ENCODE measurements at regions not wholly inside any gene's neighbourhood (a gene's known extent, or its start where the extent isn't known, plus 50 kb on each side); places are given as distances from the start of the nearest gene placed in this dataset.

DNA sequence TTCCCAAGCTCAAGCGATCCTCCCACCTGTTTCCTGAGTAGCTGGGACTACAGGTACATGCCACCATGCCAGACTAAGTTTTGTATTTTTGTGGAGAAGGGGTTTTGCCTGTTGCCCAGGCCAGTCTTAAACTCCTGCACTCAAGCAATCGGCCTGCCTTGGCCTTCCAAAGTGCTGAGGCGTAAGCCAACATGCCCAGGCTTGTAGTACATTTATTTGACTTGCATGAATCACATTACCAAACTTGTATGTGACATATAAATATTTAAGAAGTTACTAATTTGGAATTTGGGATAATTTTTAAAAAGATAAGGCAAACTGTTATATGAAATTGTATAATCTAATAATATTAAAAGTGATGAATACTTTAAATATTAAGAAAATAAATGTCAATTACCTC is 157.6 kb downstream of the MCHR2 start:
- no peak for DNase-seq (ENCODE audit: low read depth)

DNA sequence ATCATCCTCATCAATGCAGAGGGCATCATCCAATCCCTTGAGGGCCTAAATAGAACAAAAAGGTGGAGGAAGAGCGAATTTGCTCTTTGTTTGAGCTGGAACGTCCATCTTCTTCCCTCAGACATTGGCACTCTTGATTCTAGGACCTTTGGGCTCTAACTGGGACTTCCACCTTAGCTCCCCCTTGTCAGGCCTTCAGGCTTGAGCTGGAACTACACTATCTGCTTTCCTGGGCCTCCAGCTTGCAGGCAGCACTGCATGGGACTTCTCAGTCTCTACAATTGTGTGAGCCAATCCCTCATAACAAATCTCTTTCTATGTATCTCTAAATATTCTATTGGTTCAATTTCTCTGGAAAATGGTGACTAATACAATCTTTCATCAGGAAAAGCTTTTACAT is 155.4 kb downstream of the MCHR2 start:
- in situ Hi-C loops (cut with HindIII; ENCODE audit: low pct_unique_long_range_greater_than_20kb, low sequenced_read_pairs), result no loop called here
- DNase-seq (ENCODE audit: low read depth), result no peak

More for the DNA sequence above, 157.6 kb downstream of the MCHR2 start:
- in situ Hi-C loops (cut with HindIII; ENCODE audit: low pct_unique_long_range_greater_than_20kb, low sequenced_read_pairs), result no loop called here

DNA sequence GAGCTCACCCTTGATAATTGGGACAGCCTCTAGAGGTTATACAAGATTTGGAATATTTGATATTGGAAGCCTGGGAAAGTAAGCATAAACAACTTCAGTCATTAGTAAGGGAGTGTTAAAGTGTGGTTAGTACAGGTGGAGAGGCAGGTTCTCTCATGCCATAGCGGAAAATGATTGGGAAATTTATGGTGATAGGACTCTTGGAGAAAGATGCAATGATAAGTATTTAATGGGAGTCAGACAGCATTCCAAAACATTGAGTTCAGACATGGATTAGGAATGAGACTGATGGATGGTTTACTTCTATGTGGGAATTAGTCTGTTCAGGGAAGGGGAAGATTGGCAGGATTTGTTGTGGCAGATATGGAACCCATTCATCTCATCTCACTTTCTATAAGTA is 152.7 kb downstream of the MCHR2 start:
- in situ Hi-C loops (cut with HindIII; ENCODE audit: low pct_unique_long_range_greater_than_20kb, low sequenced_read_pairs), result no loop called here
- no peak for DNase-seq (ENCODE audit: low read depth)

DNA sequence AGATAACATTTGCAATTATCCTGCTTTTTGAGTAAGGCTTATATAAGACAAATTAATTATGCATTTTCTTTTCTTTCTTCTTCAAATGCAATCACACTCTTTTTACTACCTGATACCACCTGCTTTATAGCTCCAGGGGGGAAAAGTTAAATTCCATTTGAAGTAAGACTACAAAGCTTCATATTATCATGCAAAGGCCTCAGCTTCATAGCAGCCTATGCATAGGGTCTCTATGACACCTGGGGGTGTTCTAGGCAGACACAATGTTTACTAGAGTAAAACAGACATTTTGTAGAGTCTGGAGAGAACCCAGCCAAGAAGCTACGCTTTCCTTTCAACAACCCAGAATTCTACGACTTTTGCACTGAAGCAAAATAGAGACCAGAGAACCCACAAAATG is 148.0 kb downstream of the MCHR2 start:
- in situ Hi-C loops (cut with HindIII; ENCODE audit: low pct_unique_long_range_greater_than_20kb, low sequenced_read_pairs), result no loop called here
- no peak for DNase-seq (ENCODE audit: low read depth)

DNA sequence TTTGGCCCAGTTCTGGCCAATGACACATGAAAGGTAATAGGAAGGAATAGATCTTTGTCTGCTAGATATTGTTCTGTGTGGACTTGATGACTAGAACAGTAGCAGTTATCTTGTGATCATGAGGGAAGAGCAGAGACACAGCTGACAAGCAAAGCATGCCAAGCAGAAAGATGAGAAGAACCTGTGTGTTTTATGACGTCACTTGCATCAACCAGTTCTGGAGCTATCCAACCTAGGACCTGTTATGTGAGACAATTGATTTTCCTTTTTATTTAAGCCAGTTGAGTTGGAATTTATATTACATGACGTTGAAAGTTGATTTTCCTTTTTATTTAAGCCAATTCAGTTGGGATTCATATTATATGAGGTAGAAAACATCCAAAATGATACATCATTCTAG is 143.2 kb downstream of the MCHR2 start:
- no peak for DNase-seq (ENCODE audit: low read depth)
- in situ Hi-C loops (cut with HindIII; ENCODE audit: low pct_unique_long_range_greater_than_20kb, low sequenced_read_pairs), result no loop called here

DNA sequence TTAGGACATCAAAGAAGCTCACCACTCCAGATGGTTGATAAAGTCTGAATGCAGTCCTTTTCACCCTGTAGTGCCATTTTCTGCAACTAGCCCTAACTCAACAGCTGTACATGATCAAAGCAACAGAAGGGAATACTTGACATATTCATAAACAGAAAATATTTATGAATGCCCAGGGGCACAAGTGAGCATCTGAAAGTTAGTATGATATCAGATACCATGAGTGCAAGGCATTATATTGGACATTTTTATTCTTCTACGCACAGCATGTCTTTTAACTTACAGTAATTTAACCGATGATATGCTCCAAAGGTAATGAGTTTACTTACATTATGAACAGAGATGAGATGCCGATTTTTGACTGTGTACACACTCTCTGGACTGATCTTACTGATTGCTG is 142.0 kb downstream of the MCHR2 start:
- in situ Hi-C loops (cut with HindIII; ENCODE audit: low pct_unique_long_range_greater_than_20kb, low sequenced_read_pairs), result no loop called here
- DNase-seq (ENCODE audit: low read depth), result no peak

DNA sequence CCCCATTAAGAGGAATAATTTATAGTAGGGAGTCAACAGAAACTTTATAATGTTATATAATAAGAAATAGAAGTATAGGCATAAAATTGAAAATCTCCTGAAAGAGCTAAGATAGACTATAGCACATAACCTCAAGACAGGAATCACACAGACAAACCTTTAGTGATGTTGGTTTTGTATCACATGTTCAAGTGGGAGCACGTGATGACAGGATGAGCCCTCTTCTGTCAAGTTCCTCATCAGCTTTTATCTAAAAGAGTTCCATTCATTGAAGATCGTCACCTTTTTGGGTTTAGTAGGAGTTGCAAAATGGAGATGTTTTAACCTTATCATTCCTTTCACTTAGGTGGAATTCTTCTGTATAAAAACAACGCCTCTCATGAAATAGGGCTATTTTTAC is 127.0 kb downstream of the MCHR2 start:
- no peak for DNase-seq (ENCODE audit: low read depth)
- in situ Hi-C loops (cut with HindIII; ENCODE audit: low pct_unique_long_range_greater_than_20kb, low sequenced_read_pairs), result no loop called here

DNA sequence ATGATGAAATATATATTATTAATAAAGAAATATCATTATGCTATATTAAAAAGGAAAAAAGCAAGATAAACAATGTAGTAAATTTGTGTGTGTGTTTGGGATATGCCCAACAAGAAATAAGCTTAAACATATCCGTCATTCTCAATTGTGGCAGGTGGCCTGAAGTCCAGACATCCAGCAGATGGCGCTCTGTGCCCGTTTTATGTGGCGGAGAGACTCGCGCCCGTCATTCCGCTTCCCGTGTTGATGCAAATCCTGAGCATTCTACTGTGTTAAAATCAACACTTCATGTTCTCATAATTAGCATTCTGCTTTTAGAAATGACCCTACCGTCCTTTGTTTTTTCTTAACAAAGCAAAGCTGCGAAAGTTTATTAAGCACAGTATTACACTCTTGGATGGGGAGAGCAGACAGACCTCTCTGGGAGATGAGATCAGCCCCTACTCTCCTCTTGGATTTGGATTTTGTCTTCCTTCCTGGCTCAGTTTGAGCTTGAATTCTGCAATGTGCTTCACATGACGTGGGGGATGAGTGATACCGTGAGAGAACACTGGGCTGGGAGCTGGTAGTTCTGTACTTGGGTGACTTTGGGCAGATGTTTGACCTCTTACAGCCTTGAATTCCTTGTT is 125.8 kb downstream of the MCHR2 start:
- in situ Hi-C loops (cut with HindIII; ENCODE audit: low pct_unique_long_range_greater_than_20kb, low sequenced_read_pairs), result no loop called here

More for the DNA sequence above, 125.8 kb downstream of the MCHR2 start:
- DNase-seq (ENCODE audit: low read depth), result peak; percentile 51

Data from Caki2 (cell line).